A549 (cell line): ENCODE measurements at regions not wholly inside any gene's neighbourhood (a gene's known extent, or its start where the extent isn't known, plus 50 kb on each side); places are given as distances from the start of the nearest gene placed in this dataset.

Source experiments
- CBX2 ChIP-seq: fragments of 200-600 bp; sonication (generic); IDR thresholded peaks from 2 replicates; pipeline ENCODE4 v1.6.1; 2016; ENCODE audit warnings: low read depth, mild to moderate bottlenecking, borderline replicate concordance
- CHD4 ChIP-seq: fragments of 200-600 bp; sonication (generic); IDR thresholded peaks from 2 replicates; pipeline ENCODE4 v1.6.1; 2016; ENCODE audit warnings: antibody characterized with exemption, mild to moderate bottlenecking, borderline replicate concordance
- CTCF ChIP-seq: fragments of >200 bp; sonication (Bioruptor Twin); formaldehyde crosslinking; IDR thresholded peaks from 3 replicates; pipeline ENCODE4 v1.5.1; 2016
- EP300 ChIP-seq, 2 experiments: fragments of >200 bp; sonication (Bioruptor Twin); formaldehyde crosslinking; IDR thresholded peaks; 2 replicates in 1 of 2; 3 replicates in 1 of 2; pipeline ENCODE4 v1.6.1; 2016 to 2017
- HOXA7 ChIP-seq: fragments of 250-450 bp; sonication (Bioruptor Pico); IDR thresholded peaks from 2 replicates; pipeline ENCODE4 v1.5.0; 2020; ENCODE audit warnings: mild to moderate bottlenecking, moderate library complexity
- MAX ChIP-seq: IDR thresholded peaks from 2 replicates; pipeline ENCODE4 v1.6.1; 2012
- MAZ ChIP-seq: fragments of 150-350 bp; IDR thresholded peaks from 2 replicates; pipeline ENCODE4 v1.6.1; 2014; ENCODE audit warnings: antibody characterized with exemption, low read depth, low read length, borderline replicate concordance
- RAD21 ChIP-seq, 2 experiments: fragments of >200 bp in 1 of 2; sonication (Bioruptor Twin) in 1 of 2; formaldehyde crosslinking in 1 of 2; IDR thresholded peaks in 1 of 2; conservative IDR thresholded peaks in 1 of 2; 2 replicates in 1 of 2; 3 replicates in 1 of 2; pipeline ENCODE4 v1.6.1; 2012 to 2018; ENCODE audit warnings: inconsistent platforms in 1 of 2
- REST ChIP-seq: fragments of 200-600 bp; sonication (generic); IDR thresholded peaks from 2 replicates; pipeline ENCODE4 v1.6.1; 2016; ENCODE audit warnings: antibody characterized with exemption, mild to moderate bottlenecking, moderate library complexity
- RFX5 ChIP-seq: fragments of 450-650 bp; IDR thresholded peaks from 2 replicates; pipeline ENCODE4 v1.7.1; 2014; ENCODE audit warnings: antibody characterized with exemption, mild to moderate bottlenecking, moderate library complexity
- RNF2 ChIP-seq: fragments of 200-600 bp; sonication (generic); IDR thresholded peaks from 2 replicates; pipeline ENCODE4 v1.6.1; 2016; ENCODE audit warnings: low read depth, mild to moderate bottlenecking, antibody characterized with exemption, moderate library complexity, borderline replicate concordance
- SMC3 ChIP-seq: fragments of >200 bp; sonication (Bioruptor Twin); formaldehyde crosslinking; IDR thresholded peaks from 3 replicates; pipeline ENCODE4 v1.6.1; 2018; ENCODE audit warnings: inconsistent platforms
- USF2 ChIP-seq: fragments of 450-650 bp; IDR thresholded peaks from 2 replicates; pipeline ENCODE4 v1.6.1; 2014; ENCODE audit warnings: antibody characterized with exemption
- ZC3H11A ChIP-seq: fragments of 450-650 bp; IDR thresholded peaks from 2 replicates; pipeline ENCODE4 v1.6.1; 2014; ENCODE audit warnings: antibody characterized with exemption, mild to moderate bottlenecking

- TF ChIP-seq CTCF (no peak), CHD4 (no peak), USF2 (no peak), HOXA7 (CRISPR knock-in tag) (no peak), REST (no peak), RNF2 (no peak), MAZ (no peak), RAD21 (conservative IDR thresholded peaks at IDR 0.05 in 1 of 2, IDR thresholded peaks at IDR 0.05 in 1 of 2) (no peak), RFX5 (no peak), EP300 (IDR thresholded peaks at IDR 0.05) (no peak), ZC3H11A (no peak), SMC3 (no peak), CBX2 (no peak), MAX (no peak)
Observed at GRCh38 chr13:99040536-99041131, 62.8 kb upstream of the DOCK9 start.
